ENCODE measurements at regions not wholly inside any gene's neighbourhood (a gene's known extent, or its start where the extent isn't known, plus 50 kb on each side); places are given as distances from the start of the nearest gene placed in this dataset.
A peak's percentile ranks its signal among the peaks of the same experiment; 100 is the strongest.

DNA sequence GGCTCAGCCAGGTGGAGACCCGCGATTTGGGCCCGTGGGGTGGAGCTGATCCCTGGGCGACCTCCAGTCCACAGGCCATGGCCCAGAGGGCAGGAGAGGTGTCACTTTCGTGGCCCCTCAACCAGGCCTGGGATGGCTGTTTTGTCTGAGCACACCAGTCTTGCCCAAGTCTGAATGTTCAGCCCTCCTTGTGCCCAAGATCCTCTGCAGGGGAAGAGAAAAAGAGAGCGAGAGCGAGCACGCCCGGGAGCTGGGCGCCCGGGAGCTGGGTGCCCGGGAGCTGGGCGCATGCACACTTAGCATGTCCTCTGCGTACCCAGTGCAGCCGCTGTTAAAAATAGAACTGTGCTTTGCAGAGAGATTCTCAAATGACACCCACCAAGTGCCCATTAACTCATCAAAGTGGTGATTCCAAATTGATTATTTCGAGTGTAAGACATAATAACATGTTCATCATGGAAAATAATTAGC lies 403.3 kb upstream of the TNRC6C start:
- Histone ChIP-seq H3K9ac (ENCODE audit: insufficient read depth, low read length) (no peak overlapping the region), H3K79me2 (ENCODE audit: control insufficient read depth, insufficient read depth, low read length) (no peaks in the 10 kb centered on the region), H3K27ac (ENCODE audit: insufficient read depth, low read length) (no peak overlapping the region), H3K27me3 (ENCODE audit: control insufficient read depth, insufficient read depth, low read length) (peaks cover 2% of the 10 kb centered on the region), H3K36me3 (ENCODE audit: control insufficient read depth, insufficient read depth, low read length) (no peaks in the 10 kb centered on the region), H3K9me3 (ENCODE audit: control insufficient read depth, insufficient read depth, low read depth, low read length) (no peaks in the 10 kb centered on the region), H3K4me1 (ENCODE audit: control insufficient read depth, extremely low read depth, insufficient read depth, low read length) (no peaks in the 10 kb centered on the region), H3K4me2 (ENCODE audit: extremely low read depth, insufficient read depth, low read length) (no peak overlapping the region), H4K20me1 (ENCODE audit: control insufficient read depth, extremely low read depth, insufficient read depth, low read length) (no peaks in the 10 kb centered on the region), H2AFZ (ENCODE audit: low read length) (no peak overlapping the region), H3K4me3 (replicated peaks in 1 of 4; ENCODE audit: control extremely low read depth in 1 of 4, insufficient read depth in 1 of 4, low read depth in 3 of 4, low read length in 4 of 4) (no peak overlapping the region)
- DNase-seq (ENCODE audit: low read depth in 2 of 2) = no peak
- TF ChIP-seq, protein P1, sequence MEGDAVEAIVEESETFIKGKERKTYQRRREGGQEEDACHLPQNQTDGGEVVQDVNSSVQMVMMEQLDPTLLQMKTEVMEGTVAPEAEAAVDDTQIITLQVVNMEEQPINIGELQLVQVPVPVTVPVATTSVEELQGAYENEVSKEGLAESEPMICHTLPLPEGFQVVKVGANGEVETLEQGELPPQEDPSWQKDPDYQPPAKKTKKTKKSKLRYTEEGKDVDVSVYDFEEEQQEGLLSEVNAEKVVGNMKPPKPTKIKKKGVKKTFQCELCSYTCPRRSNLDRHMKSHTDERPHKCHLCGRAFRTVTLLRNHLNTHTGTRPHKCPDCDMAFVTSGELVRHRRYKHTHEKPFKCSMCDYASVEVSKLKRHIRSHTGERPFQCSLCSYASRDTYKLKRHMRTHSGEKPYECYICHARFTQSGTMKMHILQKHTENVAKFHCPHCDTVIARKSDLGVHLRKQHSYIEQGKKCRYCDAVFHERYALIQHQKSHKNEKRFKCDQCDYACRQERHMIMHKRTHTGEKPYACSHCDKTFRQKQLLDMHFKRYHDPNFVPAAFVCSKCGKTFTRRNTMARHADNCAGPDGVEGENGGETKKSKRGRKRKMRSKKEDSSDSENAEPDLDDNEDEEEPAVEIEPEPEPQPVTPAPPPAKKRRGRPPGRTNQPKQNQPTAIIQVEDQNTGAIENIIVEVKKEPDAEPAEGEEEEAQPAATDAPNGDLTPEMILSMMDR (conservative IDR thresholded peaks at IDR 0.05 in 1 of 2, IDR thresholded peaks at IDR 0.05 in 1 of 2; ENCODE audit: low read depth in 1 of 2, low read length in 2 of 2) = no peak
- TF ChIP-seq EZH2 (IDR thresholded peaks at IDR 0.05; ENCODE audit: low read length, missing control alignments) = no peak

DNA sequence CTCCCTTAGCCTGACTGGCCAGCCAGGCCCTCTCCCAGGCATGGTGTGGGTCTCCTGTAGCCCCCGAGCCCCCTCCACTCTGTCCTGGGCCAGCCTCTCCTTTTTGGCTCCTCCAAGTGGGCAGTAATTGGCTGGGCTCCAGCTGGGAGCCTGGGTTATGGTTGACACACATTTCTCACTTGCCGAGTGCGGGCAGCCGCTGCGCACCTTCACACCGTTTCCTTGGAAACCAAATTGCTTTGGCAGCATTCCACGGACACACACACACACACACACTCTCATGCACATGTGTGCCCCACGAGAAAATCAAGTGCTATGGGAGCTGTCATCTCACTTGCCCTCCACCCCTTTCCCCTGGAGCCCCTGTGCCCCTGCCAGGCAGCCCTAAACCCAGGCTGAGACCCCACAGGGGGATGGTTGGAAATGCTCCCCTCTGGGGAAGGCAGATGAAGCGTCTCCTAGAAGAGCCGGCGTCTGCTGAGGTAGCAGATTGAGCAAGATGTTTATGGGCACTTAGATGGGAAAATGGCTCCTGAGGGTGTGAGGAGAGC lies 402.7 kb upstream of the TNRC6C start:
- H3K4me3 ChIP-seq (replicated peaks in 1 of 4; ENCODE audit: control extremely low read depth in 1 of 4, insufficient read depth in 1 of 4, low read depth in 3 of 4, low read length in 4 of 4) = no peak overlapping the region
- H3K9me3 ChIP-seq (ENCODE audit: control insufficient read depth, insufficient read depth, low read depth, low read length) = no peaks in the 10 kb centered on the region
- H3K79me2 ChIP-seq (ENCODE audit: control insufficient read depth, insufficient read depth, low read length) = no peaks in the 10 kb centered on the region
- no peak overlapping the region for H3K9ac ChIP-seq (ENCODE audit: insufficient read depth, low read length)
- H2AFZ ChIP-seq (ENCODE audit: low read length) = no peak overlapping the region
- H3K27ac ChIP-seq (ENCODE audit: insufficient read depth, low read length) = no peak overlapping the region
- H3K36me3 ChIP-seq (ENCODE audit: control insufficient read depth, insufficient read depth, low read length) = no peaks in the 10 kb centered on the region
- H3K4me2 ChIP-seq (ENCODE audit: extremely low read depth, insufficient read depth, low read length) = no peak overlapping the region
- H3K27me3 ChIP-seq (ENCODE audit: control insufficient read depth, insufficient read depth, low read length) = peaks cover 2% of the 10 kb centered on the region
- no peaks in the 10 kb centered on the region for H4K20me1 ChIP-seq (ENCODE audit: control insufficient read depth, extremely low read depth, insufficient read depth, low read length)
- DNase-seq (ENCODE audit: low read depth in 2 of 2) = peak; percentile 22 to 43
- no peaks in the 10 kb centered on the region for H3K4me1 ChIP-seq (ENCODE audit: control insufficient read depth, extremely low read depth, insufficient read depth, low read length)
- TF ChIP-seq EZH2 (IDR thresholded peaks at IDR 0.05; ENCODE audit: low read length, missing control alignments) = no peak
- TF ChIP-seq, protein P1 (conservative IDR thresholded peaks at IDR 0.05 in 1 of 2, IDR thresholded peaks at IDR 0.05 in 1 of 2; ENCODE audit: low read depth in 1 of 2, low read length in 2 of 2) = no peak

DNA sequence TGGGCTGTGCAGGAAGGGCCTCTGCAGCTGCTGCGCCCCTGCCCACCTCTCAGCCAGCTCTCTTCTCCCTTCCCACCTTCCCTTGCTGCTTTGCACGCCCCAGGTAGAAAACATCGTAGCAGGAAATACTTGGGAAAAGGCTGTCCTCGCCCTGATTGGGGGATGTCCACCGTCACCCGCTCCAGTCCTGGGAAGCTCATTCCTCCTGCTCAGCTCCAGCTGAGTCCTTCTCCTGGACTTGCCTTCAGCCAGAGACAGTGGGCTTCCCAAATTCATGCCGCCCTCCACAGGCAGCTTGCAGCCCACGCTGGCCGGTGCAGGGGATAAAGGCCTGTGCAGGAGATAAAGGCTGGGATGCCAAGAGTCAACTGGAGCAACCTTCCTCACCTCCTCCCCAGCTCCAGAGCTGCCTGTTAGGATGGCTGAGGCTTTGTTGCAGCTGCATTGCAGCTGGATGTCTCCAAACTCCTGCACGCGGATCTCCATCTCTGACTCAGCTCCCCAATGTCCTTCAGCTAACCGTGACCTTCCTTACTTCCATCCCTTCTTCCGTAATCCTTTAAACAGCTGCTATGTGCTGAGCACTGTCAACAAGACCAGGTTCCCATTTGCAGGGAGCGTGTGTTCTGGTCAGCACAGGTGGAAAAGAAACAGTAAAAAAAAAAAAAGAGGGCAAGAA lies 402.0 kb upstream of the TNRC6C start:
- H3K4me2 ChIP-seq (ENCODE audit: extremely low read depth, insufficient read depth, low read length) = no peak overlapping the region
- no peaks in the 10 kb centered on the region for H3K4me1 ChIP-seq (ENCODE audit: control insufficient read depth, extremely low read depth, insufficient read depth, low read length)
- H3K9me3 ChIP-seq (ENCODE audit: control insufficient read depth, insufficient read depth, low read depth, low read length) = no peaks in the 10 kb centered on the region
- no peak for TF ChIP-seq EZH2 (IDR thresholded peaks at IDR 0.05; ENCODE audit: low read length, missing control alignments)
- TF ChIP-seq, protein P1 (conservative IDR thresholded peaks at IDR 0.05 in 1 of 2, IDR thresholded peaks at IDR 0.05 in 1 of 2; ENCODE audit: low read depth in 1 of 2, low read length in 2 of 2) = no peak
- peaks cover 2% of the 10 kb centered on the region for H3K27me3 ChIP-seq (ENCODE audit: control insufficient read depth, insufficient read depth, low read length)
- DNase-seq (ENCODE audit: low read depth in 2 of 2) = no peak
- no peaks in the 10 kb centered on the region for H3K79me2 ChIP-seq (ENCODE audit: control insufficient read depth, insufficient read depth, low read length)
- no peaks in the 10 kb centered on the region for H3K36me3 ChIP-seq (ENCODE audit: control insufficient read depth, insufficient read depth, low read length)
- H4K20me1 ChIP-seq (ENCODE audit: control insufficient read depth, extremely low read depth, insufficient read depth, low read length) = no peaks in the 10 kb centered on the region
- no peak overlapping the region for H3K4me3 ChIP-seq (replicated peaks in 1 of 4; ENCODE audit: control extremely low read depth in 1 of 4, insufficient read depth in 1 of 4, low read depth in 3 of 4, low read length in 4 of 4)
- no peak overlapping the region for H3K27ac ChIP-seq (ENCODE audit: insufficient read depth, low read length)
- H2AFZ ChIP-seq (ENCODE audit: low read length) = no peak overlapping the region
- no peak overlapping the region for H3K9ac ChIP-seq (ENCODE audit: insufficient read depth, low read length)
